Stimulated activated CD4-positive, alpha-beta T cell treated with anti-CD3 and anti-CD28 coated beads, Interleukin-12 subunit alpha, Interleukin-12 subunit beta, amount 100 ng/mL, for 4 hours (primary cell): ENCODE measurements at regions not wholly inside any gene's neighbourhood (a gene's known extent, or its start where the extent isn't known, plus 50 kb on each side); places are given as distances from the start of the nearest gene placed in this dataset.

Experiments
- DNase-seq: peaks from one replicate; pipeline ENCODE4 v3.0.0-alpha.2; 2020

DNA sequence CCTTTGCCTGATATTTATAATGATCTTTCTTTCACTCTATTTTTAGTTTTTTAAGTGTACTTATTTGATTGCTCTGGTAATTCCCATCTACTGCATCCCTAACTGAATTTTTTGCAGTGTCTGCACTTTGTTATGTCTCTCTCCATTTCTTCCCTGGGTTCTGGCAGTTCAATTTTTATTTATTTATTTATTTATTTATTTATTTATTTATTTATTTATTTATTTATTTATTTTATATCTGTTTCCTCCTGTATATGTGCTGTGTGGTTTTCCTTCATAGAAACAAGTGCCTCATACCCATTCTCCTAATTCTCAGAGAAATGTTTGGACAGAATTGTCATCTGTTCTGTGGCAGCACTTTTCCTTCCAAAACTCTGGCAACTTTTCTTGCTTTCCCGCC lies 2370.8 kb upstream of the WWC1 start:
- DNase-seq, result no peak

DNA sequence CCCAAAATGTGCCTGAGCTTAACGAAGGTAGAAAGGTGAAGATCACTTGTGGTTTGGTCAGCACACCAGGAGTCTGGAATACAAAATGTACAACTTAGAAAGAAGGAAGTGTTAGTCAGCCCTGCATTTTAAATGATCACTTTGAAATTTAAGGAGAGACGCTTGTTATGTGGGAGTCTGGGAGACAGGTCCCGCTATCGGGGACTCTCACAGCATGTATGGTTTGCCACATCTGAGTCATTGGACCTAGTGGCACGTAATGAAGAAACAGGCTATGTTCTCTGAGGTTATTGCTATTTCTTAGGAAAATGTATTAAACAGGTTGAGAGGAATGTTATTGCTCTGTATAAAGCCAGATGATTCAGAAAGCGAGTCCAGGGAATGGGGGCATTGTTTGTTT lies 2362.5 kb upstream of the WWC1 start:
- DNase-seq, result no peak

DNA sequence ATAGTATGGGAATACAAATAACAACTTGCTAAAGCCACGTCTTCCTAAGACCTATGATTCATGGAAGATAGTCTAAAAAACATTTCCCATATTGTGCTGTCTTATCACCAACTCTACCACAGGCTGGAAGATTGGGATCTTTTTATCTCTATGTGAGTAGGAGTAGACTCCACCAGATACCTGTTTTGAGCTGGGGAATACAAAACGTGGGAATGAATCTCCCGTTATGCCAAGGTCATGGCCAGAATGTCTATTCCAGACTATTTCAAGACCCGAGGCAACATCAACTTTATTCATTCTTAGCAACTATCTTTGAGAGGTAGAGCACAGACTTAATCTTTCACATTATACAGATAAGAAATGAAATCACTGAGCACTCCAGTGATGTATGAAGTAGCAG lies 2350.9 kb upstream of the WWC1 start:
- DNase-seq, result no peak

DNA sequence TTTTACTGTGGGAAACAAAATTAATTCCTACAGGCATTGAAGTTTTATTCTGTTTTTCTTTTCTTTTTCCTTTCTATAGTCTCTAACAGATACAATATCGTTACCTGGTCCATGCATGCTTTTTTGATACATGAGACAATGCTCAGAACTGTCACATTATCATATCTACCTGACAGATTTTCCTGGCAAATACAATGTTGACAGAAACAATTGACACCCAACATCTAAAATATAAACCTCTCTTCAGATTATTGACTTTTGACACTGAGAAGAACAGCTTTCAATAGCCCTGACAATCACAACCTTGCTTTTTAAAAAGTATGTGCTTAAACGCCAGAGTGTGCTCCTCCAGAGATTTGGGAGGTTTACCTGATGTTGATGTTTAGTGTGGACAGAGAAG lies 2334.6 kb upstream of the WWC1 start:
- DNase-seq, result no peak

DNA sequence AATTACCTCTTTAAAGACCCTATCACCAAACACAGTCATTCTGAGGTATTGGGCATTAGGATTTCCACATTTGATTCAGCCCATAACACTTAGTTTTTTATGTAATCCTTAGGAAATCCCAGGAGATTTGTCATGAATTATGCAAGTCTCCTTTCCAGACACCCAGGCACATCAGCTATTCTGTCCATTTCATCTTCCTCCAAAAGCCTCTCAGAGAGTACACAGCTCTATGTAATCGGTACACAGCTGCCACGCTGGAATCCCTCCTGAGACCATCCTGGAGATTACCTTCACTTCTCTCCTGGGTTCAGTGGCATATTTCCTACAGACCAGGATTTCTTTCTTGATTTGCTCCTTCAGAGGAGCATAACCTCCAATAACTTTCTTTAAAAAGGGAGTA lies 2309.8 kb upstream of the WWC1 start:
- no peak for DNase-seq

DNA sequence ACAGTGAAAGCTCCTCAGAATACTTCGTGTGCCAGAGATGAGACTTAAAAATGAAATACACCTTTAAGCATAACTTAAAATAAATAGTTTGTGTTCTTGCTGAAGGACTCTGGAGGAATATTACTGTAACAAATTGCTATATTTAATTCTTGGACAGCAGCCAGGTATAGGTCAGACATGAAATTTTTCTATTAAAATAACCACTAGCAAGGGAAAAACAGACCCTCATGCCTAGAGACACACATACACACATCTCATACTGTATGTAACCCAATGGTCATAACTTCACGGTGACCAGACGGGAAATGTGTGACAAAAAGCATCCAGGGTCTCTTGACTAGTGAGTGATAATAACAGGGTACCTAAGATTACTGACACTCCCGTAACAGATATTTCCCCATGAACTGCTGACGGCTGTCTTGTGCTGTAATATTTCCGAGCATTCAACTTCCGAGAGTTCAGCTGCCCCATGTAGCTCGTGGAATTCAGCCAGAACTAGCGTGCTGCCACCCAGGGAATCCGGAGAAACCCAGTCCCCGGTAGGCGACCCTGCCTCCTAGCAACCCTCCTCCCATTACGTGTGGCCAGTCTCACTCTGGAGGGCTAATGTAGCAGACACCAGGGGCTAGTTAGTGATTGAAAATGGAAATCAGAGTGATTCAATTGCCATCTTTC lies 2295.1 kb upstream of the WWC1 start:
- DNase-seq, result no peak

DNA sequence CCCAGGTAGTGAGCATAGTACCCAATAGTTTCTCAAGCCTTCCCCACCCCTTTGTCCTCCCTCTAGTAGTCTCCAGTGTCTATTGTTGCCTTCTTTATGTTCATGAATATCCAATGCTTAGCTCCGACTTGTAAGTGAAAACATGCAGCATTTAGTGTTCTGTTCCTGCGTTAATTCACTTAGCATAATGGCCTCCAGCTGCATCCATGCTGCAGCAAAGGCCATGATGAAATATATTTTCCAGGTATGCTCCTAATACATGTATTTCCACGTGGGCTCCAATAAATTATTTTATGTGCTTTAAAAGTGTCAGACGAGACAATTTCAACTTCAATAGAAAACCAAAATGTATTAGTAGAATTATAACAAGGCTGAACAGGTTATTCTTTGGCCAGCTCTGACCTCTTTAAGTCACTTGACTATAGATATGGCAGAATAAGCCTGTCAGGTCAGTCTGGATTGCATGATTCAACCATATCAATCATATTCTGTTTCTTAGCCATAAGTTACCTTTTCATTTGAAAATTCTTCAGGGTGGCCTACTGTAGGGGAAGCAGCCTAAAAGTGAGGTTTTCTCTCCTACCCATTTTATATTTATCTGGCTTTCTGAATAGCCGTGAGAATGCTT lies 2291.6 kb upstream of the WWC1 start:
- no peak for DNase-seq

DNA sequence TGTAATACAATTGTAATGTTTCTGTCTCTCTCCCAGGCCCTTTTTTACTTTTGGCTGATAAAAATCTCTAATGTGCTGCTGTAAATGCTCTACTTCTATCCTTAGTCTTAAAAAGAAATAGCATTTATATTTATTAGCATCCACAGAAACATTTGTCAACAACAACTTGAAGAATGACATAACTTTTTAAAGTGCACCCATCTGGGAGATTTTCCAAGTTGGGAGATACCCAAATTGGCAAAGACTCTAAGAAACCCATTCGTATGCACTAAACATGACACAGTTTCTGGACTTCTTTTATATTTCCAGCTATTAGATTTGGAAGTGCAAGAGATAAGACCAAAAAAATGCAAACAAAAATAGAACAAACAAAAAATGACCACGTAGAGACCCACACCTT lies 2287.4 kb upstream of the WWC1 start:
- DNase-seq, result no peak

DNA sequence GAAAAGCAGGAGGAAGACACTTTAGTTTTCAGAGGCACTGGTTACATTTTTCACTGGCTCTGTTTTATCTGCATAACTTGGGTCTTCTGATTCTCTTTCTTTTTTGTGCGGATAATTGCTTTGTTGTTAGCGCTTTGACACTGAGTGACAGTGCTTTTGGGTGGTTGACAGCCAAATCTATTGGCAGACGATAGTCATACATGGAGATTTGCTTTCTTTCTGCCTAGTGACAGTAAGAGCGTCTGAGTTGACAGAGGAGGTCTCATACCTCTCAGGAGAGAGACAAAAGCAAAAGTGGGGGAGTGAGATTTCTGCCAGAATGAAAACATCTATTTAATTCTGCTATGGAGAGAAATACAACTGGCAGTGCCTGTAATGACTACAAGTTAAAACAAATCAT lies 2278.0 kb upstream of the WWC1 start:
- DNase-seq, result no peak

DNA sequence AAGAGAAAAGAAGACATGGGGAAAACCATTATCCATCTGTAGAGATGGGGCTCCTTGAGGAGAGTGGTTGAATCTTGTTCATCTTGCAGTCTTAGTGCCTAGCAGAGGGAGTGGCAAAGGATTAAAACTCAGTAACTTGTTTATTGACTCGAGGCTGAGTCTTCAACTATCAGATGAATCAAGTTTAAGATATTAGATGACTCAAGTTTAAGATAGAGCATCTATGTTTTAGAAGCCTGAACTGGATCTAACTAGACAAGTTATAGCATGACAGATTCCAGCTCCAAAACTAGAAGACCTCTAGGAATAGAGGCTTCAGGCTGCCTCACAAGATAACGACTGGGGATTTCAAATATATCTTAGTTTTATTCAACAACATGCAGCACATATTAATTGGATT lies 2277.2 kb upstream of the WWC1 start:
- no peak for DNase-seq

DNA sequence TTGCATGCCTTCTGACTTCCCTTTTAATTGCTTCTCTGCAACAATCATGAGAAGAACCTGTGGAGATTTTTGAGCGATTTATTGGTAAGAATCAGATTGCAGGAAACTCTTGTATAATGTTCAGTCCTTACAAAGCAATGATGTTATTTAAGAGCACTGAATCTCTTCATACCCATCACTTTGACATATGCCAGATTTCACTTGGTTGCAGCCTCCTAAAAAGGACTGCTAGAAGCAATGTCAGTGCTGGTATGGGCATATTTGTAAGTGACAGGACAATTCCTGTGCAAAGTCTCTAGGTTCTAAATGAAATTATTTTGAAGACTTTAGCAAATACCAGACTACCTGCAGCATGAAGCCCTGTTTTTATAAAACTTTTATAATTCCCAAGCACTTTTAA lies 2272.7 kb upstream of the WWC1 start:
- no peak for DNase-seq

DNA sequence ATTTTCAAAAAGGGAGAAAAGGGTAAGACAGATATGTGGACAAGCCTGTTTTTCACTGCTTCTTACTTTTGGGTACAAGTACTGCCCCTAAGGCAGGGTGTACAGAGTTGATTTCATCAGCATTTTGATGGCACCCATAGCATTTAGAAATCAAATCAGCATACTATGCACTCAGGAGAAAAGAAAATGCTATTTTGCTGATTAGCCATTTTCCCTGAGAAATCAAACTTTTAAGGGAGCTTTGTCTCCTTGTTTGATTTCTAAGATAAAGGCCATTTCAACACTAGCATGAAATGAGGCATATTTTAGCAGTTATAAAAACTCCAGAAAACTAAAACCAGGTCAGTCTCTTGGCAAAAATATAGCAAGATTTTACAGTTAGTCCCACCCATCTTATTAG lies 2269.4 kb upstream of the WWC1 start:
- no peak for DNase-seq

DNA sequence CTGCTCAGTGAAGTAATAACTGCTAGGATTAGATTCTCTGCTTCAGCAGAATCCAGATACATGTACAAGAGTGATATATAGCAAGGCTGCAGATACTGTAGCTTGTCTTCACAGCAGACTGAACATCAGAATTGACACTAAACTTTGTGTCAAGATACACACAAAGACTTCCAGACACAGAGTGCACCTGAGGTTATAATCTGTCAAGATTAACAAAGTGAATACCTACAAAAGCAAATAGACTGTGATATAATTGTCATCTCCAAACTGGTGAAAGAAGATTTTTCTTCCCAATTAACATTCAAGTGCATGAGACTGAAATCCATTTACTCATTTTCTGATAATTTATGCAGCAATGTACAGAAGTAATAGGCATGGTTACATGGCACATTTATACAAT lies 2266.5 kb upstream of the WWC1 start:
- no peak for DNase-seq

DNA sequence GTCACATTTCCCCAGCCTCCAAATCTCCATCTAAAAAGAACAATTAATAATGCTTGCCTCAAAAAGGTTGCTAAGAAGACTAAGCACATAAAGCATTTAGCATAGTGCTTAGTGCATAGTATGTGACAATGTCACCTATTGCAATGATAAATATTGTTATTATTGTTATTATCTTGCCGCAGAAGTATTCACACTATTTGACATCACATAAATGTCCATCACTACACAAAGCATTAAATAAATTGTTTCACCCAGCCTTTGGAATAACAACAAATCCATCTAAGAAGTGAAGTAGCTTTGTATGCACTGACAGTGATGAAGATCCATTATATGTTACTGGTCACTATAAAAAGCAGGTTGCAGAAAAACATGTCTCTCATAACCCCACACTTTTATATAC lies 2263.9 kb upstream of the WWC1 start:
- no peak for DNase-seq

DNA sequence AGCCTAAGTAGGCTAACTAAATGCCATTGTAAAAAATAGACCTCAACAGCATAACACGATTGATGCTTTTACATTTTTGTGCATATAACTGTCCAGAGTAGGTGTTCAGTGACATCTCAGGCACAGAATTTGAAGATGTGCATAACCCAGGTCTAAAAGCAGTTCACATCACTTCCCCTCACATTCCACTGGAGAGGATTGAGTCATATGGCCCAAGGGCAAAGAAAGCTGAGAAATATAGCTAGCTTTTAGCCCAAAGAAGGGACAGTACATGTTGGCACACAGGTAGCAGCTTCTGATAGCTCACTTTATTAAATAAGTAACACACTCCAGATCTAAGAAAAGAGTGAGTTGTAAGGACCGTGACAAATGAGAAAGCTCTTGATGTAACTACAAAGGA lies 2259.5 kb upstream of the WWC1 start:
- DNase-seq, result no peak

DNA sequence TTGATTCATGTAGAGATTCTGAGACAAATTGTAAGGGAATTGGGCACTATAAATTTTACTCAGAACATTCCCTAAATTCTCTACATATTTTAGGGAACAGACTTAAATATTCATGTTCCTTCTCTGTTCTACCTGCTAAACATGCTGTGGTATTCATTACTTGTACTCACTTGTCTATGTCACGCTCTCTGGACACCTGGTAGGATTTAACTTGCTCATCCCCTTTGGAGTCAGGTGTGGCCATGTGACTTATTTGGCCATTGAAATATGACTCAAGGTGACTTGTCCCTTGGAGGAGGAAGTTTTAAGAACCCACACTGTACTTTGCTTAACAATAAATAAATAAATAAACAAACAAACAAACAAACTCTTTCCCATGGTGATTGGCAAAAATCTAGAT lies 2258.8 kb upstream of the WWC1 start:
- no peak for DNase-seq

DNA sequence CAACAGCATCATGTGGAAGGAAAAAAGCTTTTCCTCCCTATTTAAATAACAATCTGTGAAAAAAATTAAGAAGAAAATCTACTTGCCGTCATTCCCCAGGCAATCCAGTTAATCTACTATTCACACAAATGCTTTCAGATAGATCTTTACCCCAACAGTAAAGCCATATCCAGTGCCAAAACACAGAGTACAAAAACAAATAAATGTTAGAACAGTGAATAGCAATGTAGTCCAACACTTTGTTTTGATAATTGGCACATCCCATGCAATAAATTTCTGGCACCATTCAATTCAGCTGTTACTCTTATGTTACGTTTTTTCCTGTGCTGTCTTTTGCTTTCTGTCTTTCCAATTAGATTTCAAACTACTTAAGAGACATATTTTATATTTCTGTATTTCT lies 2245.5 kb upstream of the WWC1 start:
- no peak for DNase-seq

DNA sequence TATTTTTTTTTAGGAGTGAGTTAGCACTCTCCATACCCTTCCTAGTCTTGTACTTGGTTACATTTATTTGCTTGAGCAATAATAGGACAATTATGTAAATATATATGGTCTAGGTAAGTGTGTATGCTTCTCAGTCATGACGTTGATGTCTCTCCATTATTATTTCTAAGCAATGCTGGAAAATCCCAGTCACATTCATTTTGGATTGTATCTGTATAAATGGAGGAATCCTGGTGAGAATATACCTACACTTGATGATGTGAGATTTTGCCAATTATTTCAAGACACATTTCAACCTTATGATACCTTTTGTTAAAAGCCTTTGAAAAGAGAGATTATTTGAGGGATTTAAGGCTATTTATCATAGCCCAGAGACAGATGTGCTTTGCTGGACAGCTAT lies 2244.5 kb upstream of the WWC1 start:
- DNase-seq, result no peak

DNA sequence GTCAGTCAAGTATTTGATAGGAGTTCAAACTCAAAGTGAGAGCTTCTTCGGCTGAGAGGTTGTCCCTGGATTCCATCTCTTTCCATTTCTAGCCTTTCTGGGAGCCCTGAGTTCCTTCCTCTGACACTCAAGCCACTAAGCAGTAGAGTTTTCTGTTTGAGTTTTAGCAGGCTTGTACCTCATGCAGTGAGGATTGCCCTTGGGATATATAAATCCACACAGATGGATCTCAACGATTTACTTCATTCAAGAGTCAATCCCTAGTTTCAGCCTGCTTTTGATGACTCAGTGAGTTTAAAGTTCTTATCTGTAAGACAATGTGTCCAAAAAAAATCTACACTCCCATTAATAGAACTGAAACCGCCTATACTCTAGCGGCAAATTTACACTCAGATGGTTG lies 2240.9 kb upstream of the WWC1 start:
- DNase-seq, result no peak

DNA sequence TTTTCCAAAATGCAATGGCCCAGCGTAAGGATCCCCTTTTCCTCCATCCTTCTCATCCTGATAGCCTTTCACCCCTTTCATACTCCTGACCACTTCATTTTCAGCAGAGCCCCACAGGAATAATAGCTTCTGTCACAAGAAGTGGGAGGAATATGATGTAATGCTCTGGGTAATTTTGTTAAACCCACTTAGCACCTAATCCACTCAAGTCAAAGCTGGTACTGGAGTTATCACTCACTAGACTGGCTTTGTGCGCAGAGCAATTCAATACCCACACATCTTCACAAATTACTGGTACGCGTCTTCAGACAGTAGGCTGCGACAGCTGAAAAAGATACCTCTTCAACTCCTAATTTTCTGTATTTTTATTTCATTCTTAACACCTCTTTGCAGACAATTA lies 2232.8 kb upstream of the WWC1 start:
- DNase-seq, result no peak

DNA sequence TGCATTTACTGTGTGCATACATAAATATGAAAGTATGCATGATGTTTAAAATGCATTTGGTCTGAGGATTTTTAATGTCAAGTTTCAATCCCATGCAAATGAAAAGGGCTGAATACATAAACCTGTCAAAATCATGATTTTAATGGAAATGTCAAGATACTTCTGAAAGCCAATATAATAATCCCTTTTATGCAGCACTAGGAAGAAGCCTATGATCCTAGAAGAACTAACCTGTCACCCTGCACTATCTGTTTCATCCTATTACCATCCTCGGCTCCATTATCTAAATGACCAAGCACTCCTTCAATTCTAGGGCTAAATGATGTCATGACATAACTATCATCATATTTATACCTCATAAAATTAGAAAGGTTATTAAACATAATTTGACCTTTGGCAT lies 2229.4 kb upstream of the WWC1 start:
- DNase-seq, result no peak

DNA sequence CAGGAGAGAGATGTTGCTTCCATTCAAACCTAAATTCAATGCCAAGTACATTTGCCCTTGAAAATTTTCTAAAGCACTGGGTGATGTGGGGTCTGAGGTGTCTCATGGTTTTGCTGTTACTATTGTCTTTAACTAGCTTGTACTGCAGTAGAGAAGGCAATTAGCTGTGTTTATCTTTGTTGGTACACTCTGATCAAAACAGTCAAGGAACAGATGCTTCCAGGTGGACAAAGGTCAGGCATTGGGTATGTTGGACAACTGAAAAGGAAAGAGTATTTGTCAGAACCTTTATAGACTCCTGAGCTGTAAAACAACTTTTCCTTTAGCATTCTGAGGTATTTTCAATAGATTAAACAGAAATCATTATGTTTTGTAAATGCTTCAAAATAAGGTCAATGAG lies 2228.7 kb upstream of the WWC1 start:
- DNase-seq, result no peak

DNA sequence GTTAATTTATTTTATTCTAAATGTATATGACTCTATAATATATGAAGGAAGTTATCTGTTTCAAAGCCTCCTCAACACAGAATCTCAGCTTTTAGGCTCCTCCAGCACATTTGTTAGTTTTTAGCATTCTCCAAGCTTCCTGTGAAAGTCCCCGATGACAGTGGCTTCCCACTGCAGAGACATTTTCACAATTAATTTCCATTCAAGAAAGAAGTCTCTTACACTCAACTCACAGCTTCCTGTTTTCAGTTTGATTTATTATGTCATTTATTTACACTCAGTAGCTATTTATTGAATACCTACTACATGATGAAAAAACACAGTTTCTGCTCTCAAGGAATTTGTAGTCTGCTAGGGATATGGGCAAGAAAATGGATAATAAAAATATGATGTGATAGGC lies 2228.2 kb upstream of the WWC1 start:
- DNase-seq, result no peak

DNA sequence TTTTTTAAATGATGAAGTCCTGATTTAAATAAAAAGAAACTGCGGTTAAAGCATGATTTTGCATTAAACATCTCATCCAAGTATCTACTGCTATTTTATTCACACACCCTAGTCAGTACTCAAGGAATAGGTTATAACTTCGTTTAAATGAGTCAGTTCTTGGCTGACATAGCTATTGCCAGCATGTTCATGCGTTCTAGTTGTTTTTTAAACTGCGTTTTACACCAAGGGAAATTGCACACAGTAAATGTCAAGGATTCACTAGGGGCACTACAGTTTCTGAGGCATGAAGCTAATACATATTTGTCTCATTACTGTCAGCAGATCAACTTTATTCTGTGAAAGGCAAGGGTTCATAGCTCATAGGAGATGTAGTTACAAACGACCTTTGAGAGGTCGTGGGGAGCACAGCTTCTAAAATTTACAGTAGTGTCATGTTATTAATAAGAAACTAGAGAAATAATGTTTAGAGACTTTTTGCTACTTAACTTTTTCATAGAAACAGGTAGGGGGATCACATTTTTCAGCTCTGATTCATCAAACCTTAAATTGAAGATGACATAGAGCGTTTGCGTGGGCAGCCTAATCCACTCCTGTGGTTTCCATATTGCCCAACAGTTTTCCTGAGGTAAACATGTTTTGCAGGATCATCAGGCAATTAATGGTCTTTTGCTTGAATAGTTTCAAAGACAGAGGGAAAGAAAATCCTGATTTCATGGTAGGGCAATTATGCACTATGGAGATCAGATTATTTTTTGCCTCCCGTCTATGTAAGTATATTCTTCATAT lies 2222.7 kb upstream of the WWC1 start:
- no peak for DNase-seq
